KOPT-K1 (cell line): ENCODE measurements at regions not wholly inside any gene's neighbourhood (a gene's known extent, or its start where the extent isn't known, plus 50 kb on each side); places are given as distances from the start of the nearest gene placed in this dataset.
A peak's percentile ranks its signal among the peaks of the same experiment; 100 is the strongest.

Source experiments
- H3K27ac ChIP-seq: fragments of 200-600 bp; sonication (generic); 2 replicates; pipeline ENCODE4 v1.5.1; 2016; ENCODE audit warnings: antibody characterized with exemption, mild to moderate bottlenecking, low read depth, low read length; ENCODE audit not compliant: poor library complexity, severe bottlenecking
- H3K36me3 ChIP-seq: fragments of 200-600 bp; sonication (generic); 2 replicates; pipeline ENCODE4 v1.5.1; 2017; ENCODE audit warnings: antibody characterized with exemption, mild to moderate bottlenecking, low read length, moderate library complexity; ENCODE audit not compliant: insufficient read depth
- H3K9me3 ChIP-seq: fragments of 200-600 bp; sonication (generic); 2 replicates; pipeline ENCODE4 v1.5.1; 2017; ENCODE audit warnings: antibody characterized with exemption, low read length, mild to moderate bottlenecking; ENCODE audit not compliant: insufficient read depth, poor library complexity, severe bottlenecking

DNA sequence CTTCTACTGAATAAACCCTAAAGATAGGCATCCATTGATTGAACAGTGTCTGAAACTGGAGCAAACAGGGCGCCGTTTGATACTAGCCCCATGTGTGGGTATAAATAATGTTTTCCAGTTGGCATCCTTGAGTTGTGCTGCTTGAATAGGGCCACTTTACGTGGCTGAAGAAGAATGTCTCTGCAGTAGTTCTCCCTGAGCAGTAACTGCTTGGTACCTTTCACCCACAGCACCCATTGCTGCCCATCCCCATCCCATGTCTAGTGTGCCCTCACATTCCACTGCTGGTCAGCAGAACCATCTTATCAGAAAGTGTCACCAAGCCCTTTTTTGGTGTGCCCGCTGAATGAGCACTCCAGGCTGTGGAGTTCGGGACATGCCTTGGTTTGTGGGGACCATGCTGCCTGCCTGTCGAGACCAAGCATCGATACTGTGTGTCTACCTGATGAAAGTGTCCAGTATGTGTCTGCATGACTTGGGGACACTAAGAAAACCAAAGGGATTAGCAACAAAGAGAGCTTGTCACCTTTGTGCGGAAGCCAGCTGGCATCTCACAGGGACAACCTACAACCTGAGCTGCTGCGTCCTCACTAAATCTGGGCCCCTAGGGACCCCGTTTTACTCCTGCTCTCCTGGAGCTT, 162.0 kb downstream of the TM9SF2 start:
- no peaks in the 10 kb centered on the region for H3K9me3 ChIP-seq
- H3K27ac ChIP-seq = no peak overlapping the region
- no peaks in the 10 kb centered on the region for H3K36me3 ChIP-seq

DNA sequence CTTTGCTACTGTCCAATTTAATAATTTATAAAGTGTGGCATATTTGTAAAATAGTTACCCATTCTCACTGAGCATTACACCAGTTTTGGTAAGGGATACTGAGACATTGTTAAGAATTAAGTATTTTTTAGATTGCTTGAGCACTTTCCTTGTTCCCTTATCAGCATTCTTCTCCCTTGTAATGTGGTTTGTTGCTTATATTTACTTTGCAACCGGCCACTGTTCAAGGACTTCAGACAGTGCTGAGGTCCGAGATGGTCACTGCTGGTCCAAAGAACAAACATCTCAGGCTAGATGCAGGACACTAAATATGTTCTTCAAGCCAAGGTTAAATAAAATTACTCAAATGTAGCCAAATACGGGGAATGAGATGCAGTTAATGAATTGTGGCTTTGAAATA, 161.4 kb downstream of the TM9SF2 start:
- Histone ChIP-seq H3K27ac (no peak overlapping the region), H3K9me3 (no peaks in the 10 kb centered on the region), H3K36me3 (no peaks in the 10 kb centered on the region)

DNA sequence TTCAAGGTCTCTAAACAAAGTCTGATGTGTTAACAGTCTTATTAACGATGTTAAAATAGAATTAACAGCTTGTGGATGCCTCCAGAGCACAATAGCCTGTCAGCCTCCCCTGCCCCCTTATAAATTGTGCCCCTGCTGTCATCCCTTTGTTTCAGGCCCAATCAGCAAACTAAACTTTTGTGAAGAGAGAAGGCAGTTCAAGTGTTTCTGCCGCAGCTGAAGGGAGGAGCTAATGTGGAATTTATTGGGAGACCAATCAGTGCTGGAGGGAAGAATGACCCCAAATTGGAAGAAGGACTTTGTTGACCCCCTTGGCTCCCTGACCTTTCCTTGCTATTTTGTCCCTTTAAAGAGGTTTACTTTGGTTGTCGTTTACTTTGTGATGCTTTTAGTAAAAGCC, 160.5 kb downstream of the TM9SF2 start:
- Histone ChIP-seq H3K36me3 (no peaks in the 10 kb centered on the region), H3K9me3 (no peaks in the 10 kb centered on the region), H3K27ac (no peak overlapping the region)

DNA sequence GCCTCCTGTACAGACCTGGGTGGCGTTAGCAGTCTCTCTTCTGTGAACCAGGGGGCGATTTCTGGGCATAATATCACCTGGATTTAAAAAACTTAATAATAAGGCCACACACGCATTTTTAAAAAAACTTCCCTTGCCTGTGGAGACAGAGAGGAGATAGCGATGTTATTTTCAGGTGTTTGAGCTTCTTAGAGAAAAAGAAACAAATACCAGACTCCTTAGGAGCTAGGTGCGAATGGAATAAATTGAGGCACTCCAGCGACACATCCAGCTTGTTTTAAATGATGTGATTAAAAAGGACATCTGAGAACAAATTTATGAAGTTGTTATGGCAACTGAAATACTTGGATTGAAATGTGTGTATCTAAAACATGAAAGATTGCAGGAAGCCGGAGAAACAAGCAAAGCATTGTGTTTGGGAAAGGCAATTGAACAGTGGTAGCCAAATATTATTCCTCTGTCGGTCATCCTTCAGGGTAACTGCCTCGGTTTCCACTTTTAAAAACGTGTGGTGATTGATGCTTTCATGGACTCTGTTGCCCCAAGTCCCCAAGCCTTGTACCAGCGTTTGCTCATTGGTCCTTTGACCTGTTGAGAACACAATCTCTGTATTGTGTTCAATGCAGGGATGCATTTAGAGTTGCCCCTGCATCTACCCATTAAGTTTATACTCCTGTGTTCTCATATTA, 158.7 kb downstream of the TM9SF2 start:
- Histone ChIP-seq H3K27ac (no peak overlapping the region), H3K36me3 (no peaks in the 10 kb centered on the region), H3K9me3 (no peaks in the 10 kb centered on the region)

DNA sequence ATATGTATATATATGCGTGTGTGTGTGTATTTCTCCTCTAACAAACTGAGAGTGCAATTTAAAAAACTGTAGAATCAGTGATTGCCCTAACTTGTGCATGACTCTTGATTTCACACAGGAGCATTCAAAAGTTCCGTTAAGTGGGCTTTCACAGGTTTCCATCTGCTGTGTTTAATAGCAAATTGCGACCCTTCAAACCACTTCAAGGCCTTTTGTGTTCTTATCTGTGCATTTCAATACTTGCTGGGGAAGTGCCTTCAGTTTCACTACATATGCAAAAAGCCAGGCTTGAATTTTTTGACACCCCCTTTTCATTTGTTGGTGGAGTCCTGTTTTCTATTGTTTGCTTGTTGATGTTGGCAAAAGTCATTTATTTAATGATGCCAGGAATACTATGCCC, 158.0 kb downstream of the TM9SF2 start:
- Histone ChIP-seq H3K36me3 (no peaks in the 10 kb centered on the region), H3K27ac (no peak overlapping the region), H3K9me3 (no peaks in the 10 kb centered on the region)

- no peaks in the 10 kb centered on the region for H3K36me3 ChIP-seq
- peak overlapping the region; percentile 11 for H3K27ac ChIP-seq
Measured at GRCh38 chr13:99658261-99658991, 157.2 kb downstream of the TM9SF2 start.

GRCh38 chr13:99657848-99658260, 156.6 kb downstream of the TM9SF2 start:
- Histone ChIP-seq H3K9me3 (no peaks in the 10 kb centered on the region), H3K27ac (peak overlapping the region; percentile 11), H3K36me3 (no peaks in the 10 kb centered on the region)

More at GRCh38 chr13:99658261-99658991, 157.2 kb downstream of the TM9SF2 start:
- no peaks in the 10 kb centered on the region for H3K9me3 ChIP-seq

- Histone ChIP-seq H3K9me3 (no peaks in the 10 kb centered on the region), H3K27ac (peak overlapping the region; percentile 61)
Measured at GRCh38 chr13:99656844-99657381, 155.6 kb downstream of the TM9SF2 start.

GRCh38 chr13:99656092-99656745, 154.9 kb downstream of the TM9SF2 start:
- Histone ChIP-seq H3K36me3 (no peaks in the 10 kb centered on the region), H3K27ac (peak overlapping the region; percentile 23), H3K9me3 (no peaks in the 10 kb centered on the region)

More at GRCh38 chr13:99656844-99657381, 155.6 kb downstream of the TM9SF2 start:
- H3K36me3 ChIP-seq = no peaks in the 10 kb centered on the region

- no peaks in the 10 kb centered on the region for H3K9me3 ChIP-seq
- no peaks in the 10 kb centered on the region for H3K36me3 ChIP-seq
- no peak overlapping the region for H3K27ac ChIP-seq
Measured at GRCh38 chr13:99655351-99656091, 154.2 kb downstream of the TM9SF2 start.

- no peaks in the 10 kb centered on the region for H3K9me3 ChIP-seq
- H3K27ac ChIP-seq = no peak overlapping the region
- no peaks in the 10 kb centered on the region for H3K36me3 ChIP-seq
Measured at GRCh38 chr13:99654076-99654475, 152.8 kb downstream of the TM9SF2 start.

GRCh38 chr13:99653526-99653925, 152.3 kb downstream of the TM9SF2 start:
- Histone ChIP-seq H3K9me3 (no peaks in the 10 kb centered on the region), H3K36me3 (no peaks in the 10 kb centered on the region), H3K27ac (no peak overlapping the region)

- Histone ChIP-seq H3K27ac (no peak overlapping the region), H3K36me3 (no peaks in the 10 kb centered on the region), H3K9me3 (no peaks in the 10 kb centered on the region)
Measured at GRCh38 chr13:99652901-99653300, 151.6 kb downstream of the TM9SF2 start.

DNA sequence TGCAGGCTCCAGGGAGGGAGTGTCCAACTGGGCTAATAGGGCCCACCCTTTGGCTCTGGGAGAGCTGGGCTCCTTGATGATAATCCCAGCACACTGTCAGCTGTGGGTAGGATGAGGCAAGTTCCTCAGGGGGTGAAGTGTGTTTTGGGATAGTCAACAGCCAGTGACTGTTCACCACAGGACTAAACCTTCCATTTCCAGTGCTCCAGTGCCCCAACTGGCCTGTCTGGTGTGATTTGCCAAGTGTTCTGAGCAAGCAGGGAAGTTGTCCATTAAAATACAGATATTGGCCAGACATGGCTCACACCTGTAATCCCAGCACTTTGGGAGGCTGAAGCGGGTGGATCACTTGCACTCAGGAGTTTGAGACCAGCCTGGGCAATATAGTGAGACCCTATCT, 150.9 kb downstream of the TM9SF2 start:
- no peaks in the 10 kb centered on the region for H3K36me3 ChIP-seq
- no peaks in the 10 kb centered on the region for H3K9me3 ChIP-seq
- H3K27ac ChIP-seq = no peak overlapping the region
